HG03103 (cell line): ENCODE measurements at regions not wholly inside any gene's neighbourhood (a gene's known extent, or its start where the extent isn't known, plus 50 kb on each side); places are given as distances from the start of the nearest gene placed in this dataset.
"Not testable (repeated sequence)": the region's sequence is repeated elsewhere in the genome, so short reads cannot be mapped to it uniquely, and the experiment has no call there.

ENCODE experiments used
- ATAC-seq: cut with Tn5 transposase; IDR thresholded peaks from one replicate; pipeline ENCODE4 v1.9.1; 2021; ENCODE audit warnings: low read depth; ENCODE audit not compliant: unreplicated experiment

GRCh38 chr15:20105011-20105990 lies 436.3 kb downstream of the GOLGA6L6 start:
- ATAC-seq: not testable (repeated sequence)

DNA sequence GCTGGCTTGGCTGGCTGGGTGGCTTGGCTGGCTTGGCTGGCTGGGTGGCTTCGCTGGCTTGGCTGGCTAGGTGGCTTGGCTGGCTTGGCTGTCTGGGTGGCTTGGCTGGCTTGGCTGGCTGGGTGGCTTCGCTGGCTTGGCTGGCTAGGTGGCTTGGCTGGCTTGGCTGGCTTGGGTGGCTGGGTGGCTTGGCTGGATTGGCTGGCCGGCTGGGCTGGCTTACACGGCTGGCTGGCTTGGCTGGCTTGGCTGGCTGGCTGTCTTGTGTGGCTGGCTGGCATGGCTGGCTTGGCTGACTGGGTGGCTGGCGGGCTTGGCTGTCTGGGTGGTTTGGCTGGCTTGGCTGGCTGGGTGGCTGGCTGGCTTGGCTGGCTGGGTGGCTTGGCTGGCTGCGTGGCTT lies 437.0 kb downstream of the GOLGA6L6 start:
- not testable (repeated sequence) for ATAC-seq

GRCh38 chr15:20102862-20103261 lies 438.7 kb downstream of the GOLGA6L6 start:
- ATAC-seq: not testable (repeated sequence)

DNA sequence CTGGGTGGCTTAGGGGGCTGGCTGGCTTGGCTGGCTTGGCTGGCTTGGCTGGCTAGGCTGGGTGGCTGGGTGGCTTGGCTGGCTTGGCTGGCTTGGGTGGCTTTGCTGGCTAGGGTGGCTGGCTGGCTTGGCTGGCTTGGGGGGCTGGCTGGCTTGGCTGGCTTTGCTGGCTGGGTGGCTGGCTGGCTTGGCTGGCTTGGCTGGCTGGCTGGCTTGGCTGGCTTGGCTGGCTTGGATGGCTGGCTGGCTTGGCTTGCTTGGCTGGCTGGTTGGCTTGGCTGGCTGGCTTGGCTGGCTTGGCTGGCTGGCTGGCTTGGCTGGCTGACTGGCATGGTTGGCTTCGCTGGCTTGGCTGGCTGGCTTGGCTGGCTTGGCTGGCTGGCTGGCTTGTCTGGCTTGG lies 439.4 kb downstream of the GOLGA6L6 start:
- ATAC-seq: not testable (repeated sequence)

DNA sequence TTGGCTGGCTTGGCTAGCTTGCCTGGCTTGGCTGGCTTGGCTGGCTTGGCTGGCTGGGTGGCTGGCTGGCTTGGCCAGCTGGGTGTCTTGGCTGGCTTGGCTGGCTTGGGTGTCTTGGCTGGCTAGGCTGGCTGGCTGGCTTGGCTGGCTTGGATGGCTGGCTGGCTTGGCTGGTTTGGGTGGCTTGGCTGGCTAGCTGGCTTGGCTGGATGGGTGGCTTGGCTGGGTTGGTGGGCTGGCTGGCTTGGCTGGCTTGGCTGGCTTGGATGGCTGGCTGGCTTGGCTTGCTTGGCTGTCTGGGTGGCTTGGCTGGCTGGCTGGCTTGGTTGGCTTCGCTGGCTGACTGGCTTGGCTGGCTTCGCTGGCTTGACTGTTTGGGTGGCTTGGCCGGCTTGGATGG lies 440.3 kb downstream of the GOLGA6L6 start:
- ATAC-seq: not testable (repeated sequence)

DNA sequence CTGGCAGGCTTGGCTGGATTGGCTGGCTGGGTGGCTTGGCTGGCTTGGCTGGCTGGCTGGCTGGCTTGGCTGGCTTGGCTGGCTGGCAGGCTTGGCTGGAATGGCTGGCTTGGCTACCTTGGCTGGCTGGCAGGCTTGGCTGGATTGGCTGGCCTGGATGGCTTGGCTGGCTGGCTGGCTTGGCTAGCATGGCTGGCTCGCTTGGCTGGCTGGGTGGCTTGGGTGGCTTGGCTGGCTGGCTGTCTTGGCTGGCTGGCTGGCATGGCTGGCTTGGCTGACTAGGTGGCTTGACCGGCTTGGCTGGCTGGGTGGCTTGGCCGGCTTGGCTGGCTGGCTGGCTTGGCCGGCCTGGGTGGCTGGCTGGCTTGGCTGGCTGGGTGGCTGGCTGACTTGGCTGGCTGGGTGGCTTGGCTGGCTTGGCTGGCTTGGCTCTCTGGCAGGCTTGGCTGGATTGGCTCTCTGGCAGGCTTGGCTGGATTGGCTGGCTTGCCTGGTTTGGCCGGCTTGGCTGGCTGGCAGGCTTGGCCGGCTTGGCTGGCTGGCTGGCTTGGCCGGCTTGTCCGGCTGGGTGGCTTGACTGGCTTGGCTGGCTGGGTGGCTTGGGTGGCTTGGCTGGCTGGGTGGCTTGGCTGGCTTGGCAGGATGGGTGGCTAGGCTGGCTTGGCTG lies 440.9 kb downstream of the GOLGA6L6 start:
- not testable (repeated sequence) for ATAC-seq

- not testable (repeated sequence) for ATAC-seq
Measured at GRCh38 chr15:20095699-20096303, 445.8 kb downstream of the GOLGA6L6 start.

DNA sequence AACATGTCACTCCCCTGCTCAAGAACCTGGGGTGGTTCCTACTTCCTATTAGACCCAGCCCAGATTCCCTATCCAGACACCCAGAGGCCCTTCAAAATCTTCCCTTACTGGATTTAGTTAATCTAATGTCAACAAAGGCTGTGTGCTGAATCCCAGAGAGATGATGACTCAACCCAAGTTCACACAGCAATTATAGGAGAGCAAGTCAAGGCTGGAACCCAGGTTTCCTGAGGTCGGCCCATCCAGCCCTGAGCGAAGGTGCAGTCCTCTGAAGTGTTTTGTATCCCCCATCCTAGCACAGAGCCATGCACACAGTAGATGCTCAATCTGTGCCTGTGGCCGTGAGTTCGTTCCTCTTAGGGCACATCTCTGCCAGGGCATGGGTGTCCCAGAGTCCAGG lies 452.1 kb downstream of the GOLGA6L6 start:
- ATAC-seq: not testable (repeated sequence)

DNA sequence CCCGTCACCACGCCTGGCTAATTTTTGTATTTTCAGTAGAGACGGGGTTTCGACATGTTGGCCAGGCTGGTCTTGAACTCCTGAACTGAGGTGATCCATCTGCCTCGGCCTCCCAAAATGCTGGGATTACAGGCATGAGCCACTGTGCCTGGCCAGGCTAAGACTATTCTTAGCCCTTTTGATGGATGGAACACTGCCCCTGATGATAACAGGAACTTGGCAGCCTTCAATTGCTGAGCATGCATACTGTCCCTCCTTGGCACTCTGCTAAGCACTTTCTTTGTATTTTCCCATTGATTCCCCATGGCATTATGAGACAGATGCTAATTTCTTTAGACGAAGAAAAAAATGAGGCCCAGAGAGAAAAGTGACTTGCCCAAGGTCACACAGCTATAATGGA lies 457.6 kb downstream of the GOLGA6L6 start:
- ATAC-seq: not testable (repeated sequence)

DNA sequence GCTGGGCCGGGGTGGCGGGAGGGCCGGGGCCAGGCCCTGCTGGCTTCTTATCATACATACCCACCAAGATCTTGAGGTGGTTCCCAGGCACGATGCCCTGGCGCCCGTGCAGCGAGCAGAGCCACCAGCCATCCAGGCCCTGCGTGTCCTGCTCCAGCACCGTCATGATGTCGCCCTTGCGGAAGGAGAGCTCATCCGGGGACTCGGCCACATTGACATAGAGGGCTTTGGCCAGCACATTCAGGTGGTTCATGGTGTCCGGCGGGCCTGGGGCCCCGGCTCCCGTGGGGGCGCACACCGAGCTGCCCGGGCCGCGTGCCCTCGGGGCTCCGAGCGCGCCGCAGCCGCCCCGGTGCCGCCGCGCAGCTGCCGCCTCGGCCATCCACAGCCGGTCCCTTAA lies 467.5 kb downstream of the GOLGA6L6 start:
- not testable (repeated sequence) for ATAC-seq

- not testable (repeated sequence) for ATAC-seq
Measured at GRCh38 chr15:20069043-20069442, 472.6 kb downstream of the GOLGA6L6 start.

DNA sequence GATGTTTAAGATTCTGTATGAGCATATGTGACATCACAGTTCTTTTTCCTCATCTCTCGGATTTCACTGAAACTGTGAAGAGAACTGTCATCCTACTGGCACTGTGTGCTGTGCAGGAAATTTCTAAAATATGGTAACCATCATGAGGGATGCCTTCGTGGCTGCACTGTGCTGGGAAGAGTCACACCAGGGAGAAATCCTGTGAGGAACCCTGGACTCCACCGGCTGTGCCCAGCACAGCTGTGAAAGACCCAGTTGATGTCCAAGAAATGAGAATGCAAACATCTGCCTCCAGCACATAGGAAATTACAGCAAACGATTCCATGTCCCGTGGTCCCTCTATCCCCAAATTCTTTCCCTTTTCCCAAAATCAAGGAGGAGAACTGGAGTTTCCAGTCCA lies 475.4 kb downstream of the GOLGA6L6 start:
- not testable (repeated sequence) for ATAC-seq

GRCh38 chr15:20065508-20065907 lies 476.1 kb downstream of the GOLGA6L6 start:
- not testable (repeated sequence) for ATAC-seq

GRCh38 chr15:20063167-20063566 lies 478.4 kb downstream of the GOLGA6L6 start:
- not testable (repeated sequence) for ATAC-seq

- ATAC-seq: not testable (repeated sequence)
Measured at GRCh38 chr15:20060838-20061237, 480.8 kb downstream of the GOLGA6L6 start.

- ATAC-seq: not testable (repeated sequence)
Measured at GRCh38 chr15:20056871-20057270, 484.7 kb downstream of the GOLGA6L6 start.

GRCh38 chr15:20055921-20056320 lies 485.7 kb downstream of the GOLGA6L6 start:
- not testable (repeated sequence) for ATAC-seq

- ATAC-seq: not testable (repeated sequence)
Measured at GRCh38 chr15:20048189-20048588, 493.4 kb downstream of the GOLGA6L6 start.

GRCh38 chr15:20045165-20045564 lies 496.4 kb downstream of the GOLGA6L6 start:
- ATAC-seq: not testable (repeated sequence)

- not testable (repeated sequence) for ATAC-seq
Measured at GRCh38 chr15:20040691-20041090, 500.9 kb downstream of the GOLGA6L6 start.

- not testable (repeated sequence) for ATAC-seq
Measured at GRCh38 chr15:20025040-20025439, 516.6 kb downstream of the GOLGA6L6 start.
